Fibroblast of lung (primary cell): ENCODE measurements at regions not wholly inside any gene's neighbourhood (a gene's known extent, or its start where the extent isn't known, plus 50 kb on each side); places are given as distances from the start of the nearest gene placed in this dataset.

Source experiments
- DNase-seq, 2 donors: peaks; one replicate each; pipeline versions ENCODE4 v3.0.0 to v3.0.0-alpha.2; 2010; ENCODE audit warnings: low read depth in 2 of 2
- H2AFZ ChIP-seq: 2 replicates; pipeline ENCODE4 v1.5.1; 2012; ENCODE audit warnings: low read length, control low read depth, inconsistent platforms
- H3K27ac ChIP-seq: 2 replicates; pipeline ENCODE4 v1.5.1; 2011; ENCODE audit warnings: low read length, control low read depth; ENCODE audit not compliant: insufficient read depth
- H3K27me3 ChIP-seq: 2 replicates; pipeline ENCODE4 v1.5.1; 2011; ENCODE audit warnings: mild to moderate bottlenecking, low read length; ENCODE audit not compliant: control insufficient read depth, insufficient read depth
- H3K36me3 ChIP-seq: 2 replicates; pipeline ENCODE4 v1.5.1; 2011; ENCODE audit warnings: low read length; ENCODE audit not compliant: control insufficient read depth, insufficient read depth
- H3K4me1 ChIP-seq: 2 replicates; pipeline ENCODE4 v1.5.1; 2011; ENCODE audit warnings: low read length; ENCODE audit not compliant: control insufficient read depth, insufficient read depth; ENCODE audit errors: extremely low read depth
- H3K4me2 ChIP-seq: 2 replicates; pipeline ENCODE4 v1.5.1; 2011; ENCODE audit warnings: low read length, control low read depth; ENCODE audit not compliant: insufficient read depth; ENCODE audit errors: extremely low read depth
- H3K4me3 ChIP-seq, 4 experiments: fragments of 200-600 bp in 1 of 4; sonication (generic) in 1 of 4; replicated peaks in 1 of 4; 2 replicates each; pipeline ENCODE4 v1.5.1; 2011 to 2016; ENCODE audit warnings: low read length in 4 of 4, low read depth in 3 of 4, mild to moderate bottlenecking in 3 of 4, control low read depth in 2 of 4, inconsistent platforms in 1 of 4, mixed read lengths in 1 of 4; ENCODE audit not compliant: insufficient read depth in 1 of 4; ENCODE audit errors: control extremely low read depth in 1 of 4
- H3K79me2 ChIP-seq: 2 replicates; pipeline ENCODE4 v1.5.1; 2012; ENCODE audit warnings: mild to moderate bottlenecking, low read length, inconsistent platforms; ENCODE audit not compliant: control insufficient read depth, insufficient read depth
- H3K9ac ChIP-seq: 2 replicates; pipeline ENCODE4 v1.5.1; 2011; ENCODE audit warnings: mild to moderate bottlenecking, low read length, control low read depth; ENCODE audit not compliant: insufficient read depth
- H3K9me3 ChIP-seq: 2 replicates; pipeline ENCODE4 v1.5.1; 2012; ENCODE audit warnings: low read depth, low read length; ENCODE audit not compliant: control insufficient read depth, insufficient read depth
- H4K20me1 ChIP-seq: 2 replicates; pipeline ENCODE4 v1.5.1; 2011; ENCODE audit warnings: low read length; ENCODE audit not compliant: control insufficient read depth, insufficient read depth; ENCODE audit errors: extremely low read depth
- CTCF ChIP-seq, 2 donors: IDR thresholded peaks in 1 of 2; conservative IDR thresholded peaks in 1 of 2; 1 replicate in 1 of 2; 2 replicates in 1 of 2; pipeline ENCODE4 v1.5.1; 2011 to 2012; ENCODE audit warnings: low read length in 2 of 2, control low read depth in 1 of 2, inconsistent platforms in 1 of 2, low read depth in 1 of 2, mild to moderate bottlenecking in 1 of 2
- EZH2 ChIP-seq: IDR thresholded peaks from 2 replicates; pipeline ENCODE4 v1.5.1; 2012; ENCODE audit warnings: low read length, control low read depth, mild to moderate bottlenecking; ENCODE audit errors: missing control alignments

GRCh38 chr3:16686679-16687078, 81.5 kb upstream of the DAZL start:
- no peak overlapping the region for H3K27ac ChIP-seq
- H3K4me2 ChIP-seq = no peak overlapping the region
- no peaks in the 10 kb centered on the region for H3K27me3 ChIP-seq
- no peaks in the 10 kb centered on the region for H3K9me3 ChIP-seq
- H3K36me3 ChIP-seq = no peaks in the 10 kb centered on the region
- no peaks in the 10 kb centered on the region for H4K20me1 ChIP-seq
- TF ChIP-seq EZH2 = no peak
- no peak for TF ChIP-seq CTCF (conservative IDR thresholded peaks at IDR 0.05 in 1 of 2, IDR thresholded peaks at IDR 0.05 in 1 of 2; ENCODE audit: low read depth in 1 of 2, low read length in 2 of 2)
- H3K4me3 ChIP-seq = no peak overlapping the region
- no peak overlapping the region for H3K9ac ChIP-seq
- DNase-seq = no peak
- no peaks in the 10 kb centered on the region for H3K4me1 ChIP-seq
- H3K79me2 ChIP-seq = no peaks in the 10 kb centered on the region
- no peak overlapping the region for H2AFZ ChIP-seq

GRCh38 chr3:16687221-16687620, 82.0 kb upstream of the DAZL start:
- Histone ChIP-seq H4K20me1 (no peaks in the 10 kb centered on the region), H3K4me1 (no peaks in the 10 kb centered on the region), H3K27ac (no peak overlapping the region), H2AFZ (no peak overlapping the region), H3K4me2 (no peak overlapping the region), H3K9me3 (no peaks in the 10 kb centered on the region), H3K4me3 (no peak overlapping the region), H3K36me3 (no peaks in the 10 kb centered on the region), H3K27me3 (no peaks in the 10 kb centered on the region), H3K9ac (no peak overlapping the region), H3K79me2 (no peaks in the 10 kb centered on the region)
- TF ChIP-seq CTCF (conservative IDR thresholded peaks at IDR 0.05 in 1 of 2, IDR thresholded peaks at IDR 0.05 in 1 of 2; ENCODE audit: low read depth in 1 of 2, low read length in 2 of 2) = no peak
- TF ChIP-seq EZH2 = no peak
- no peak for DNase-seq

GRCh38 chr3:16692486-16693344, 87.5 kb upstream of the DAZL start:
- no peaks in the 10 kb centered on the region for H3K79me2 ChIP-seq
- no peaks in the 10 kb centered on the region for H3K27me3 ChIP-seq
- TF ChIP-seq CTCF (conservative IDR thresholded peaks at IDR 0.05 in 1 of 2, IDR thresholded peaks at IDR 0.05 in 1 of 2; ENCODE audit: low read depth in 1 of 2, low read length in 2 of 2) = no peak
- no peak for TF ChIP-seq EZH2
- no peak overlapping the region for H3K27ac ChIP-seq
- no peaks in the 10 kb centered on the region for H3K9me3 ChIP-seq
- no peak overlapping the region for H3K4me2 ChIP-seq
- no peak overlapping the region for H2AFZ ChIP-seq
- DNase-seq = peak in 1 of 2 donors; percentile 20
- no peaks in the 10 kb centered on the region for H3K36me3 ChIP-seq
- no peaks in the 10 kb centered on the region for H4K20me1 ChIP-seq
- no peak overlapping the region for H3K9ac ChIP-seq
- no peak overlapping the region for H3K4me3 ChIP-seq
- H3K4me1 ChIP-seq = no peaks in the 10 kb centered on the region
